GM12878 (cell line): ENCODE measurements at regions not wholly inside any gene's neighbourhood (a gene's known extent, or its start where the extent isn't known, plus 50 kb on each side); places are given as distances from the start of the nearest gene placed in this dataset.
A peak's percentile ranks its signal among the peaks of the same experiment; 100 is the strongest.

Source experiments
- BCL11A ChIP-seq: IDR thresholded peaks from 2 replicates; pipeline ENCODE4 v1.6.1; 2011; ENCODE audit warnings: low read depth, low read length
- CEBPB ChIP-seq, 2 experiments: fragments of 150-350 bp in 1 of 2; IDR thresholded peaks; 2 replicates each; pipeline ENCODE4 v1.6.1; 2012 to 2014; ENCODE audit warnings: low read depth in 2 of 2, low read length in 2 of 2, borderline replicate concordance in 1 of 2, inconsistent platforms in 1 of 2
- E2F8 ChIP-seq: fragments of 450-650 bp; IDR thresholded peaks from 2 replicates; pipeline ENCODE4 v1.6.1; 2018; ENCODE audit warnings: mild to moderate bottlenecking, low read depth, moderate library complexity; ENCODE audit not compliant: partially characterized antibody
- EZH2 ChIP-seq: IDR thresholded peaks from 2 replicates; pipeline ENCODE4 v1.6.1; 2012; ENCODE audit warnings: low read depth, mild to moderate bottlenecking, control low read depth, inconsistent platforms, low read length, borderline replicate concordance; ENCODE audit not compliant: control insufficient read depth
- FOXM1 ChIP-seq: IDR thresholded peaks from 2 replicates; pipeline ENCODE4 v1.6.1; 2012; ENCODE audit warnings: low read depth, mild to moderate bottlenecking, inconsistent platforms, low read length, moderate library complexity
- HCFC1 ChIP-seq: fragments of 150-350 bp; IDR thresholded peaks from 2 replicates; pipeline ENCODE4 v1.6.1; 2014; ENCODE audit warnings: low read length
- HDAC2 ChIP-seq: fragments of 200-600 bp; sonication (generic); IDR thresholded peaks from 2 replicates; pipeline ENCODE4 v1.6.1; 2017
- HDAC6 ChIP-seq: fragments of 200-600 bp; sonication (generic); IDR thresholded peaks from one replicate; pipeline ENCODE4 v1.8.0; 2017; ENCODE audit warnings: antibody characterized with exemption; ENCODE audit not compliant: unreplicated experiment
- HSF1 ChIP-seq: fragments of 150-350 bp; IDR thresholded peaks from 2 replicates; pipeline ENCODE4 v1.6.1; 2014; ENCODE audit warnings: mild to moderate bottlenecking, low read depth, low read length
- IRF4 ChIP-seq: IDR thresholded peaks from 2 replicates; pipeline ENCODE4 v1.6.1; 2011; ENCODE audit warnings: low read depth, low read length
- PAX8 ChIP-seq: fragments of 450-650 bp; IDR thresholded peaks from 2 replicates; pipeline ENCODE4 v1.6.1; 2017; ENCODE audit warnings: mild to moderate bottlenecking, moderate library complexity
- PBX3 ChIP-seq: IDR thresholded peaks from 2 replicates; pipeline ENCODE4 v1.6.1; 2011; ENCODE audit warnings: mild to moderate bottlenecking, low read depth, low read length, moderate library complexity; ENCODE audit not compliant: insufficient replicate concordance
- PKNOX1 ChIP-seq: fragments of 450-650 bp; IDR thresholded peaks from 2 replicates; pipeline ENCODE4 v1.6.1; 2016; ENCODE audit warnings: mild to moderate bottlenecking
- PML ChIP-seq: IDR thresholded peaks from 2 replicates; pipeline ENCODE4 v1.6.1; 2012; ENCODE audit warnings: low read length, inconsistent platforms
- SMARCA5 ChIP-seq: fragments of 450-650 bp; IDR thresholded peaks from 2 replicates; pipeline ENCODE4 v1.6.1; 2017; ENCODE audit warnings: mild to moderate bottlenecking
- TARDBP ChIP-seq: IDR thresholded peaks from 2 replicates; pipeline ENCODE4 v1.6.1; 2016; ENCODE audit warnings: borderline replicate concordance
- TCF12 ChIP-seq: IDR thresholded peaks from 2 replicates; pipeline ENCODE4 v1.6.1; 2011; ENCODE audit warnings: low read depth, mild to moderate bottlenecking, low read length
- YBX1 ChIP-seq: fragments of 450-650 bp; IDR thresholded peaks from 2 replicates; pipeline ENCODE4 v1.6.1; 2016; ENCODE audit warnings: antibody characterized with exemption
- ZBTB40 ChIP-seq: fragments of 450-650 bp; IDR thresholded peaks from 2 replicates; pipeline ENCODE4 v1.6.1; 2016; ENCODE audit warnings: mild to moderate bottlenecking, moderate library complexity, borderline replicate concordance
- ZNF207 ChIP-seq: fragments of 450-650 bp; IDR thresholded peaks from 2 replicates; pipeline ENCODE4 v1.6.1; 2014; ENCODE audit warnings: antibody characterized with exemption, mild to moderate bottlenecking, borderline replicate concordance

- TF ChIP-seq HSF1 = no peak
- no peak for TF ChIP-seq PBX3
- no peak for TF ChIP-seq PAX8
- TF ChIP-seq HDAC6 = no peak
- TF ChIP-seq HDAC2 = no peak
- TF ChIP-seq IRF4 = no peak; the same call in 1 of the 2 replicates
- no peak for TF ChIP-seq TARDBP
- TF ChIP-seq E2F8 = no peak
- no peak for TF ChIP-seq SMARCA5
- TF ChIP-seq HCFC1 = no peak
- no peak for TF ChIP-seq TCF12
- 0 out of 2 replicates have a peak, but pooled peaks have one; percentile 51 for TF ChIP-seq FOXM1
- TF ChIP-seq EZH2 = no peak
- no peak for TF ChIP-seq PML
- no peak for TF ChIP-seq ZNF207
- no peak for TF ChIP-seq CEBPB (IDR thresholded peaks at IDR 0.05; ENCODE audit: borderline replicate concordance in 1 of 2, low read depth in 2 of 2, low read length in 2 of 2)
- no peak for TF ChIP-seq YBX1
- TF ChIP-seq ZBTB40 = no peak
- 0 out of 2 replicates have a peak, but pooled peaks have one; percentile 28 for TF ChIP-seq BCL11A
- TF ChIP-seq PKNOX1 = no peak
Measured at GRCh38 chr10:3877211-3878000, 92.4 kb upstream of the KLF6 start (continued).
